GM21825 (cell line): ENCODE measurements at regions not wholly inside any gene's neighbourhood (a gene's known extent, or its start where the extent isn't known, plus 50 kb on each side); places are given as distances from the start of the nearest gene placed in this dataset.

Experiments
- ATAC-seq: cut with Tn5 transposase; IDR thresholded peaks from one replicate; pipeline ENCODE4 v1.9.1; 2021; ENCODE audit warnings: mild to moderate bottlenecking, moderate library complexity; ENCODE audit not compliant: unreplicated experiment

- ATAC-seq = no peak
Measured at GRCh38 chr14:51307551-51307950, 67.5 kb downstream of the TMX1 start.

- no peak for ATAC-seq
Measured at GRCh38 chr14:51308866-51309265, 68.8 kb downstream of the TMX1 start.

DNA sequence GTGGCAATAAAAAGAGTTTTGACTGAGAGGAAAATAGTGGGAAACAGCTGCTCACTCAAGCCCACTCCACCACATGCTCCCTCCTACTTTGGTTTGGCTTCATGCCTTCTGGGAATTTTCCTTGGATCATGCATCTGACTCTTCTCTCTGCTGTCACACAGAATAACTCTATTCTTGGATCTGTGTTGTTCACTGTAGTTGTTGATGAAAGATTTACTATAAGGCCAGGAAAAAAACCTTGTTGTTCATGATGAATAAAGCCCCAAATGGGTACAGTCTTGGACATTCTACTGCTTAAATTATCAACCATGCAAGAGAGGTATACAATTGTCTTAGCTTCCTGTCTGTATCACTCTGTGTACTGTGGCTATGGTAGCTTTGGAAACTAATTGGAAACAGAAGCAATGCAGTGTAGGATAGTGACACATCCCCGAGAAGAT lies 70.5 kb downstream of the TMX1 start:
- ATAC-seq = no peak

- ATAC-seq = no peak
Measured at GRCh38 chr14:51314321-51315015, 74.4 kb downstream of the TMX1 start.

DNA sequence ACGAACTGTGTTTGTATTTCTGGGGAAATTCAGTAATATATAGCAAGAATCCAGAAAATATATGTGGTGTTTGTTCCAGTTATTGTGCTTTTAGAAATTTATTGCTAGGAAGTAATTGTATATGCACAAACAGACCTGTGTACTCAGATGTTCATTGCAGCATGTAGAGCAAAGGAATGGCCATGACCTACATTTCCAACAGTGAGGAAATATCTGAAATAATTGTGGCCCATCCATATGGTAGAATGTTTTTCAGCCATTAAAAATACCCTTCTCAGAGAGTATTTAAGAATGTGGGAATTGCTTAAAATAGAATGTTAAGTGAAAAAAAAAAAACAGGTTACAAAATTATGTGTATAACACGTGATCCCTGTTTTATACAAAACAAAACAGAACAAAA lies 77.3 kb downstream of the TMX1 start:
- no peak for ATAC-seq

DNA sequence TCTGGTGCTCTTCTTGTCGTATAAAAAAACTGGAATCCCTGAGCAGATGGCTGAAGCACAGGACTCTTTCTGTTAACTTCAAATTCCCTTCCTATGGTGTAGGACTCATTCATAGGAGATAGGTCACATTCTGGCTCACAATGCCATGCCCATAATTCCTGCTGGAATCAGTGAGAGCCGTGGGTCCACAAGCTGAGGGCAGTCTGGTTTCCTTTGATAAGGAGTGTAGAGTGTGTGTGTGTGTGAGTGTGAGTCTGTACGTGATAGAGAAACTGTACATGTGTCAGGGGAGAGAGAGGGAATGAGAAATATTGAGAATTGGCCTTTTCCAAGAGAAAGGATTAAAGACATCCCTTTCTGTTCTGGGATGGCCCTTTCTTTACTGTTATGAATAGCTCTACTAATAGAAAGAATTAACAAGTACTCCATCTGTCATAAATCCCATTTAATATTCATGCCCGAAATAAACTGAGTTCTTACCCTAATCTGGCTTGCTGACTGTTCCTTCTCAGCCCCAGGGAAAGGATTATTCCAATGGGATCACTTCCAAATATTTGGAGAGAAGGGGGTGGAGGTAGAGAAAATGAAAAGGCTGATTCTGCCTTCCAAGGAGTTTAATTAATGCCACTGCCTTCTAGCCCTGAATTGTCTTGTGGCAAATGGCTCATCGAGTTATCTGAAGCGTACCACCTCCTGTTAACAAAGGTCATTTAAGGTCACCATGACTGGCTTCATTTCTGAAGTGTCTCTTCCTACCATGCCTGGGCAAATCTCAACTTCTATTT lies 79.0 kb downstream of the TMX1 start:
- no peak for ATAC-seq

- ATAC-seq = no peak
Measured at GRCh38 chr14:51321036-51321435, 81.0 kb downstream of the TMX1 start.

DNA sequence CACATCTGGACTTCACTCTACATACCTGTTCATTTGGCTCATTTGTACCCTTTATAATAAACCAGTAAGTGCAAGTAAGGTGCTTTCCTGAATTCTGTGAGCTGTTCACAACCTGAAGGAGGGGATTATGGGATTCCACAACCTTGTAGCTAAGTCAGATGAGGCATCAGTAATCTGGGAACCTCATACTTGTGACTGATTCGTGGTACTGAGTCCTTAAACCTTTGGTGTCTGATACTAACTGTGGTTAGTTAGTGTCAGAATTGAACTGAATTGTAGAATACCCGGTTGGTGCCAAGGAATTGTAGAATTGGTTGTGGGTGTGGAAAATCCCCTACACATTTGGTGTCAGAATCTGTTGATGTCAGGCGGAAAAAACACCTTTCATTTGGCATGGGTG lies 83.4 kb downstream of the TMX1 start:
- no peak for ATAC-seq

DNA sequence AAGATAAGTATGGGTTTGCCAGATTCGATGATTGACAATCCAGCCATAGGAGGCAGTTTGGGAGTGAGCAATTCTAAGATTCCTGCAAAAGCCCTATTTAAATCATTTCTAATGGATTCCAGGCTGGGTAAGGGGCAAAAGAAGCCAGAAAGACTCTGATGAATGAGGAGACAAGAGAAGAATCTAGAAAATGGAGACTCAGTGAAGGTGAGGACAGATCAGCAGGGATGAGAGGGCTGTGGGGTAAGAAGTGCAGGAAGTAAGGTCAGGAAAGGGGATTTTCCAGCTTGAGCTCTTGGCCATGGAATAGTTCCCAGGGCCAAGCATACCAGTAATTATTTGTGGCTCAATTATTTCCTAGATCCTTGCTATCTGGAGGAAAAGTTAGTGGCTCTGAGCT lies 87.3 kb downstream of the TMX1 start:
- ATAC-seq = no peak

- no peak for ATAC-seq
Measured at GRCh38 chr14:51328064-51328771, 88.2 kb downstream of the TMX1 start.

- no peak for ATAC-seq
Measured at GRCh38 chr14:51328772-51329353, 88.8 kb downstream of the TMX1 start.

GRCh38 chr14:51331486-51332367 lies 91.7 kb downstream of the TMX1 start:
- no peak for ATAC-seq

DNA sequence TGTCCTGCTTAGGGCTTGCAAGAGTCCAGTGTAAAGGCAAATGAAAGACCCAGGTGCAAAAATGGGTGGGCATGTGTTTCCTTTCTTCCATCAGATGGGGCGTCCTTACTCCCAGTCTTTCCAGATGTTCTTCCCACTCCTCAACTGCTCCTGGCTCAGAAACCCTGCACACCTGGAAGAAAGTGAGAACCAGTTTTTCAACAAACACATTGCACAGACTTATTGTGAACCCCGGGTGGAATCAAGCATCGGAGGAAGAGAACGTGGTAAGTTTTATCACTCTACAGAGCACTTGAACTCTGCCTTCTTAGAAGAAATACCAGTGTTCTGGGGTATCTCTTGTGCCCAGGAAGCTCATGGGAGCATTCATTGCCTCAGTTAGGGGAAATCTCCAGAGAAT lies 93.3 kb downstream of the TMX1 start:
- ATAC-seq = no peak

- no peak for ATAC-seq
Measured at GRCh38 chr14:51333901-51334521, 94.0 kb downstream of the TMX1 start.

DNA sequence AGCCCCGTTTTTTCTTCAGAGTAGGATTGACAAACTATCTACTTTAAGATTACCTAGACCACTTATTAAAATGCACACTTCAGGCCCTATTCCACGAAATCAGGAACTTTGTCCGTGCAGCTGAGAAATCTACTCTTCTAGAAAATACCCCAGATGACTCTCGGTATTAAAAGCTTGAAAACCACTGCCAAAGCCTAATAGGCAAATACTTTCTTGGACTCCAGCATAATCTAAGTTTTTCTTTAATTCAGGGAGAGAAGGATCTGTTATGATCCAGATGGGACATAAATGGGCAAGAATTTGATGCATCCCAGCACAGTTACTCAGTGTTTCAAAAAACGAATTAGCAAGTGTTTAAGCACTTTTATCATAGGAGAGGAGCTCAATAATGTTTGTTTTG lies 94.5 kb downstream of the TMX1 start:
- no peak for ATAC-seq

GRCh38 chr14:51335531-51335930 lies 95.5 kb downstream of the TMX1 start:
- ATAC-seq = no peak

GRCh38 chr14:51335961-51336723 lies 96.1 kb downstream of the TMX1 start:
- no peak for ATAC-seq

- no peak for ATAC-seq
Measured at GRCh38 chr14:51336734-51337133, 96.7 kb downstream of the TMX1 start.

DNA sequence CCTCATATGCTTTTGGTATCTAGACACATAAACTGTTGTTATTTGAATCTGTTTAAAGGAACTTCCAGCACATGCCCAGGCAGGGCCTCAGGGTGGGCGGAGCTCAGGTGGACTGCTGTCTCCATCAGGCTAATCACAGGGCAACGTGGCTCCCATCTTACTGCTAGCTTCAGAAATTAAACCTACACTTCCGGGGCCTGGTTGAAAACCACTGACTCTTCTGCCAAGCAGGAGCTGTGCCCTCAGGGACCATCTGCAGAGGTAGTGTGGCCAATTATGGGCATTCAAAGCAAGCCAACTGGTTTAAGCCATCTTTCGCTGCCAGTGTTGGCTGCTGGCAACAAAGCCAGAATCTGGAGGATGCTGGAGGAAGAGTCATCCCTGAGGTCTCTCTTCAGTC lies 97.5 kb downstream of the TMX1 start:
- ATAC-seq = no peak
